ENCODE measurements at regions not wholly inside any gene's neighbourhood (a gene's known extent, or its start where the extent isn't known, plus 50 kb on each side); places are given as distances from the start of the nearest gene placed in this dataset.

GRCh38 chr12:116352315-116352835 lies 74.9 kb upstream of the MED13L start:
- DNase-seq (ENCODE audit: low read depth, low spot score) (no peak), FAIRE-seq (no peak)
- dilution Hi-C loops (cut with MboI; ENCODE audit: extremely low pct_ligation_motif_present, low sequenced_read_pairs): loop anchor here (5.0 kb wide), 1 partner anchor 70 kb away; no protein-coding TSS in a partner anchor
- Histone ChIP-seq H3K4me2 (ENCODE audit: control insufficient read depth, extremely low read depth, insufficient read depth, low read depth, low read length) (no peak overlapping the region), H3K36me3 (ENCODE audit: control insufficient read depth in 2 of 2, extremely low read depth in 1 of 2, insufficient read depth in 2 of 2, low read length in 2 of 2) (no peaks in the 10 kb centered on the region), H3K79me2 (ENCODE audit: control insufficient read depth, insufficient read depth, low read length) (no peaks in the 10 kb centered on the region), H3K9me3 (ENCODE audit: control insufficient read depth, low read depth, low read length) (no peaks in the 10 kb centered on the region), H3K27me3 (ENCODE audit: control insufficient read depth, extremely low read depth, insufficient read depth, low read length) (no peaks in the 10 kb centered on the region), H3K4me1 (ENCODE audit: control insufficient read depth, extremely low read depth, insufficient read depth, low read length) (no peaks in the 10 kb centered on the region), H4K20me1 (ENCODE audit: control insufficient read depth, extremely low read depth, insufficient read depth, low read length) (no peaks in the 10 kb centered on the region), H2AFZ (ENCODE audit: control insufficient read depth, low read length) (no peak overlapping the region), H3K27ac (ENCODE audit: control insufficient read depth, insufficient read depth, low read length) (no peak overlapping the region), H3K4me3 (ENCODE audit: control insufficient read depth in 2 of 3, extremely low read depth in 1 of 3, insufficient read depth in 2 of 3, low read depth in 1 of 3, low read length in 3 of 3) (no peak overlapping the region), H3K9ac (ENCODE audit: control insufficient read depth, extremely low read depth, insufficient read depth, low read length) (no peak overlapping the region), H3K9me1 (ENCODE audit: control insufficient read depth, extremely low read depth, insufficient read depth, low read length) (no peaks in the 10 kb centered on the region)
- no peak for TF ChIP-seq CTCF (optimal IDR thresholded peaks at IDR 0.05 in 1 of 3, IDR thresholded peaks at IDR 0.05 in 1 of 3, conservative IDR thresholded peaks at IDR 0.05 in 1 of 3; ENCODE audit: extremely low read depth in 1 of 3, insufficient read depth in 2 of 3, low read length in 3 of 3)
- TF ChIP-seq EZH2 (IDR thresholded peaks at IDR 0.05; ENCODE audit: low read length): no peak

- H3K27ac ChIP-seq (ENCODE audit: control insufficient read depth, insufficient read depth, low read length): no peak overlapping the region
- no peak overlapping the region for H3K4me2 ChIP-seq (ENCODE audit: control insufficient read depth, extremely low read depth, insufficient read depth, low read depth, low read length)
- H3K9ac ChIP-seq (ENCODE audit: control insufficient read depth, extremely low read depth, insufficient read depth, low read length): no peak overlapping the region
- H2AFZ ChIP-seq (ENCODE audit: control insufficient read depth, low read length): no peak overlapping the region
- H3K36me3 ChIP-seq (ENCODE audit: control insufficient read depth in 2 of 2, extremely low read depth in 1 of 2, insufficient read depth in 2 of 2, low read length in 2 of 2): no peaks in the 10 kb centered on the region
- H3K79me2 ChIP-seq (ENCODE audit: control insufficient read depth, insufficient read depth, low read length): no peaks in the 10 kb centered on the region
- DNase-seq (ENCODE audit: low read depth, low spot score): no peak
- no peak for FAIRE-seq
- H3K9me3 ChIP-seq (ENCODE audit: control insufficient read depth, low read depth, low read length): no peaks in the 10 kb centered on the region
- no peaks in the 10 kb centered on the region for H3K9me1 ChIP-seq (ENCODE audit: control insufficient read depth, extremely low read depth, insufficient read depth, low read length)
- no peak overlapping the region for H3K4me3 ChIP-seq (ENCODE audit: control insufficient read depth in 2 of 3, extremely low read depth in 1 of 3, insufficient read depth in 2 of 3, low read depth in 1 of 3, low read length in 3 of 3)
- peaks cover 4% of the 10 kb centered on the region for H3K4me1 ChIP-seq (ENCODE audit: control insufficient read depth, extremely low read depth, insufficient read depth, low read length)
- TF ChIP-seq EZH2 (IDR thresholded peaks at IDR 0.05; ENCODE audit: low read length) (no peak), CTCF (optimal IDR thresholded peaks at IDR 0.05 in 1 of 3, IDR thresholded peaks at IDR 0.05 in 1 of 3, conservative IDR thresholded peaks at IDR 0.05 in 1 of 3; ENCODE audit: extremely low read depth in 1 of 3, insufficient read depth in 2 of 3, low read length in 3 of 3) (no peak)
- no peaks in the 10 kb centered on the region for H3K27me3 ChIP-seq (ENCODE audit: control insufficient read depth, extremely low read depth, insufficient read depth, low read length)
- no peaks in the 10 kb centered on the region for H4K20me1 ChIP-seq (ENCODE audit: control insufficient read depth, extremely low read depth, insufficient read depth, low read length)
- dilution Hi-C loops (cut with MboI; ENCODE audit: extremely low pct_ligation_motif_present, low sequenced_read_pairs): loop anchor here (5.0 kb wide), 1 partner anchor 72 kb away; no protein-coding TSS in a partner anchor
Measured at GRCh38 chr12:116353958-116354357, 76.5 kb upstream of the MED13L start.
